CD4-positive, alpha-beta T cell treated with Interleukin-10 for 1 hour (primary cell): ENCODE measurements at regions not wholly inside any gene's neighbourhood (a gene's known extent, or its start where the extent isn't known, plus 50 kb on each side); places are given as distances from the start of the nearest gene placed in this dataset.

Experiments used
- DNase-seq: peaks from one replicate; pipeline ENCODE4 v3.0.0-alpha.2; 2020

DNA sequence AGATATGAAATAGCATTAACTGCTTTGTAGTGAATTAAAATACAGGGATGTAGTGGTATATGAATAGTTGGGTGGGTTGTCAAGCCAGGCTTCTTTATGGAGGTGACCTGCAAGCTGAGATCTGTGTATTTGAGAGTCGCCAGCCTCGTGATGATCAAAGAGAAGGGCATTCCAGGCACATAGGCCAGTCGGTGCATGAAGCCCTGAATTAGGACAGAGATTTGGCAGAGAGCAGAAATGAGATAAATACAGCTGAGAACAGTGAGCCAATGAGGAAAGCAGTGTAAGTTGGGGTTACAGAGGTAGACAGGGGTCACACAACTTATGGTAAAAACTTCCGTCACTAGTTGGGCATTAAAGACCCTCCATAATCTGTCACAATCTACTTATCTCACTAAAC, 641.9 kb downstream of the OTOL1 start:
- DNase-seq: no peak

GRCh38 chr3:162139841-162140240, 643.2 kb downstream of the OTOL1 start:
- no peak for DNase-seq

- DNase-seq: no peak
Measured at GRCh38 chr3:162141272-162141791, 644.7 kb downstream of the OTOL1 start.

GRCh38 chr3:162142511-162142910, 645.9 kb downstream of the OTOL1 start:
- DNase-seq: no peak

- no peak for DNase-seq
Measured at GRCh38 chr3:162143180-162143579, 646.6 kb downstream of the OTOL1 start.

DNA sequence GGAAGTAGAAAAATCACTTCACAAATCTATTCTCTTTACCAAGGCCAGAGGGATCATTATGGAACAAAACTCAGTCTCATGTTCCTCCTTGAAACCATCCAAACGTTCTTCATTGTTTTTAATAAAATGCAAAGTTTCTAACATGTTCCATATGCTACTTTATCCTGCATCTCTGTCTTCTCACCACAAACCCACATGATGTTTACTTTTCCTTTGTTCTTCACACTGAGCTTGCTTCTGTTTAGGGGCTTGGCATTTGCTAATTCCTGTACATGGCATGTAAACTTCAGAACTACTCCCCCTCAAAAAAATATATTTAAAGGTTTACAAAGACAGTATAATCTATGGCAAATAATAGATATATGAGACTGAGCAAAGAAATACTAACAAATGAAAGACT, 651.4 kb downstream of the OTOL1 start:
- DNase-seq: no peak

DNA sequence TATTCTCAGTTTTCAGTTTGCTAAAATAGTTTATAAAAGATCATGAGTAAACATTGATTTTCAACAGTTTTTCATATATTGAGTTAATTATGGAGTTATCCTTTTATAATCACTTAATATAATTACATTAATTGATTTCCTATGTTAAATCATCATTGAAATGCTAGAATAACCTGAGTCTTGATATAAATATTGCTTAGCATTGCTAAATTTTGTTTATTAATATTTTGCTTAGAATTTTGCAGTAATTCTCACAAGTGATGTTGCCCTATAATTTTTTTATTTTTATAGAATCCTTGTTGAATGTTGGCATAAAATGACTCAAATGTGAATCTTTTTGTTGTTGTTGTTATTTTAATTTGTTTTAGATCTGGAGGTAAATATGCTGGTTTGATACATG, 654.2 kb downstream of the OTOL1 start:
- DNase-seq: no peak

GRCh38 chr3:162152636-162153035, 656.0 kb downstream of the OTOL1 start:
- no peak for DNase-seq

DNA sequence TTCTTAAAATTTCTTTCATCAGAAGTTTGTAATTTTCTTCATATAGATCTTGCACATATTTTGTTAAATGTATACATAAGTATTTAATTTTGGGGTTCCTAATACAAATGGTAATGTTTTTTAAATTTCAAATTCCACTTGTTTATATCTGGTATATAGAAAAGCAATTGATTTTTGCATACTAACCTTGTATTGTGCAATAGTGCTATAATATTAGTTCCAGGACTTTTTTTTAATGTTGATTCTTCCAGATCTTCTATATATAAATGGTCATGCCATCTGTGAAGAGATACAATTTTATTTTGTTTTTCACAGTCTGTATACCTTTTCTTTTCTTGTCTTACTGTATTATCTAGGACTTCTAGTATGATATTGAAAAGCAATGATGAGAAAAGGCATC, 665.0 kb downstream of the OTOL1 start:
- DNase-seq: no peak

GRCh38 chr3:162165346-162165745, 668.7 kb downstream of the OTOL1 start:
- no peak for DNase-seq

- DNase-seq: no peak
Measured at GRCh38 chr3:162166543-162166942, 669.9 kb downstream of the OTOL1 start.

DNA sequence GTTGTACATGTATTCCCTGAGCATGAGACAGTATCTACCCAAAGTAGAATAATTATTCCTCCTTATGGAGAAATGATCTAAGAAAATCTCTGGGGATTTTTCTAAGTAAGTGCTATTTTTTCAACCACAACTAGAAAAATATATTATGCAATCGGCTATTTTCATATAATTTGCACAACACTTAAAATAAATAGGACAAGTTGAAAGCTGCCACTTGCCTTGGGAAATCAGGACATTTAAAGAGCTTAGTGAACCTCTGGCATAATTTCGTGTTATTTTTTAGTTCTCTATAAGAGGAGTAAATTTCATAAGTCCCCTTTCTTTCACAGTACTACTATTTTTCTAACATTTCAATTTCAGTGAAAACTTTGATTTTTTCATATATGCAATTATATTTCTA, 672.1 kb downstream of the OTOL1 start:
- no peak for DNase-seq

DNA sequence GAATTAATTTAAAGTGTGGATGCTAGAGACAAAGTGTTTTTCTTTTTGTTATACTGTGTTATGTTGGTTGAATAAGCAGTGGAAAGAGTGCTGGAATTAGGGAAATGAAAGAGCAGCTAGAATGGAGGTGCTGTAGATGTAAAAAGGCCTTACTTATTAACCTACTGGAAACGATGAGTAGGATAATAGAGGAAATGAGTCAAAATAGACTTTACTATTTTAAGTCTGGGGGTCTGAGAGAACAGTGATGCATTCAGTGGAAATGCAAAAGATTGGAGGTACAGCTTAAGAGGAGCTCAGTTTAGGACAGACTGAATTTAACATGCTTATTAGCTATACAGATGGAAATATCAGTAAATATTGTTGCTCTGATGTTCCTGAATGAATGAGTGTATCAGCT, 674.0 kb downstream of the OTOL1 start:
- DNase-seq: no peak

DNA sequence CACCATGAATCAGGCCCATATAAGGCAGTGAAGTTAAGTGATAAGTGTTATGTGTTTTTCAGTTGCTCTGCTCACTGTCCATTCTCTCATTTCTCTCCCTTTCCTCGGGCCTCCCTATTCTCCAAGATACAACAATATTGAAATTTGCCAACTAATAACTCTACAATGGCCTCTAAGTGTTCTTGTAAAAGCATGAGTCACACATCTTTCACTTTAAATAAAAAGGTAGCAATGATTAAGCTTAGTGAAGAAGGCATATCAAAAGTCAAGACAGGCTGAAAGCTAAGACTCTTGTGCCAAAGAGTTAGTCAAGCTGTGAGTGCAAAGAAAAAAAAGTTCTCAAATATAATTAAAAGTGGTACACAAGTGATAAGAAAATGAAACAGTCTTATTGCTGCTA, 675.4 kb downstream of the OTOL1 start:
- no peak for DNase-seq

GRCh38 chr3:162175145-162175544, 678.5 kb downstream of the OTOL1 start:
- DNase-seq: no peak

DNA sequence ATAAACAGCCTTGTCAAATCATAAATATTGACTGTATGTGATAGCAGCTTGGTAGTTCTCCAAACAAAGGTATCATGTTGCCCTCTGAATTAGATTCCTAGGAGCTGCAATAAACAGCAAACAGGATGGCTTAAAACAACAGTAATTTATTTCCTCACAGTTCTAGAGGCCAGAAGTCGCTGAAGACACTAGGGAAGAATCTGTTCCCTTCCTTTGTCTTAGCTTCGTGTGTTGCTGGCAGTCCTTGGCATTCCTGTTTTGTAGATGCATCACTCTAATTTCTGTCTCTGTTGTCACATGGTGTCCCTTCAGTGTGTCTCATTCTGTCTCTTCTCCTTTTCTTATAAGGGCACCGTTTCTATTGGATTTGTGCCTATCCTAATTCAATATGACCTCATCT, 679.3 kb downstream of the OTOL1 start:
- DNase-seq: no peak

- no peak for DNase-seq
Measured at GRCh38 chr3:162183440-162183839, 686.8 kb downstream of the OTOL1 start.

- DNase-seq: no peak
Measured at GRCh38 chr3:162192340-162193029, 695.9 kb downstream of the OTOL1 start.

GRCh38 chr3:162193148-162194095, 696.8 kb downstream of the OTOL1 start:
- DNase-seq: no peak

GRCh38 chr3:162195147-162195546, 698.5 kb downstream of the OTOL1 start:
- DNase-seq: no peak

DNA sequence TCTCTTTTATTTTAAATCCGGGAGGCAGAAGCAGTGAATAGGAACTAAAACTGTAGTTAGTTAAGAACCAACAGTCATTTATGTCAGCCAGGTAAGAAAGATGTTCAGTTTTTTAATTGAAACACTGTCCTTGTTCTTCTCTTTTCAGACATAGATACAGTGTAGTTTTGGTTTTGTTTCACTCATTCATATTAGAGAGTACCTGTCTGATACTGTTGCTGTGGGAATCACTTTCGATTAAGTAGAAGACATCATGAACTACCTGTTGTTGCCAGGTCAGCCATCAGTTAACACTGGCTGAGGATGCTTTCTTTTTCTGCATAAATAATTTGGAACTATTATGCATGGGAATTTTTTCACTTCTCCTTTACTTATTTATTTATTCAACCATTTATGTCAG, 700.4 kb downstream of the OTOL1 start:
- DNase-seq: no peak

DNA sequence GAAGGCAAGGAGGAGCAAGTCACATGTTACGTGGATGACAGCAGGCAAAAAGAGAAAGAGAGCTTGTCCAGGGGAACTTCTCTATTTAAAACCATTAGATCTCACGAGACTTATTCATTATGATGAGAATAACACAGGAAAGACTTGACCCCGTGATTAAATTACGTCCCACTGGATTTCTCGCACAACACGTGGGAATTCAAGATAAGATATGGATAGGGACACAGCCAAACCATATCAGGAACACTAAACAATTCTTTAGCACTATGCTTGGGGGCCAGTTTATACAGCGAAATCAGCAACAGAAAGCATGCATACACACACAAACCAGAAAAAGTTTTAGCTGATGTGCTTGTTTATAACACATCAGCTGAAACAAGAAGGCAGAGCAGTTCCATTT, 704.2 kb downstream of the OTOL1 start:
- no peak for DNase-seq

DNA sequence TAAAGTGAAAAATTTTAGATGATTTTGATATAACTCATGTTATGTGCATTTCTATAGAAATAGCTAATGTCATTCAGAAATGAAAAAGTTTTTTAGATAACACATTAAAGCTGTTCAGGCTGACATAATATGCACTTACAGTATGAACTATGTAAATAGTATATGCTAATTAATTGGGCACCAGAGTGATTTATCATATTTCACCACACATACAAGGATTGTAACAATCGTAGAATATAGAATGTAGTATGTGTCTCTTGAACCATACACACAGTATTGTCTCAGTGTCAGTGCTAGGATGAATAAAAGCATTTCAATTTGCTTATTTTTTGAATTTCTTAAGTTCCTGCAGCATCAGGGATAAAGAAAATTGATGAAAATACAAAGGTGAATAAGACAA, 710.0 kb downstream of the OTOL1 start:
- no peak for DNase-seq

DNA sequence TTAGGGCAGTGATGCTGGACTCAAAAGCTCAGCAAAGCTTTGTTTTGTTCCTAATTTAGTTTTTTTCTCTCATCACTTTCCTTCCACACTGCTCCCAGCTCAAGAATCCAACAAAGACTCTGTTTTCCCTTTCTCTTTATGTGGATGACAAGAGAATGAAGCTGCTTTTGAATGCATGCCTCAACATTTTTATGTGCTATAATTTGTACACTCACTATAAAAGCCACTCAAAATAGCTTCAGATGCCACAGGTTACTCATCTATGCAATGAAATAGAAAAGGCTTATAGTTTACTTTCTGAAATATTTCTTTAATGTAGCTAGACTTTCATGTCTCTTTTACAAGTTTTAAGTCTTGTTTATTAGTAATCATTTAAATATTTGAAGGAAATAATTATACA, 714.9 kb downstream of the OTOL1 start:
- DNase-seq: no peak
